H9 (cell line): ENCODE measurements at regions not wholly inside any gene's neighbourhood (a gene's known extent, or its start where the extent isn't known, plus 50 kb on each side); places are given as distances from the start of the nearest gene placed in this dataset.

Source experiments
- DNase-seq: peaks from one replicate; pipeline ENCODE4 v3.0.0-alpha.2; 2017
- H2AFZ ChIP-seq: one replicate; pipeline ENCODE4 v1.6.1; 2013; ENCODE audit warnings: mild to moderate bottlenecking, low read length, control low read depth, moderate library complexity
- H2AK5ac ChIP-seq: 2 replicates; pipeline ENCODE4 v1.6.1; 2013; ENCODE audit warnings: low read length, control low read depth, mixed read lengths; ENCODE audit not compliant: insufficient read length
- H2BK120ac ChIP-seq: one replicate; pipeline ENCODE4 v1.6.1; 2013; ENCODE audit warnings: low read depth, mild to moderate bottlenecking, low read length, control low read depth, inconsistent platforms; ENCODE audit not compliant: poor library complexity, severe bottlenecking
- H2BK12ac ChIP-seq: 2 replicates; pipeline ENCODE4 v1.6.1; 2013; ENCODE audit warnings: low read length, control low read depth, mixed read lengths, low read depth; ENCODE audit not compliant: insufficient read length
- H2BK15ac ChIP-seq: 2 replicates; pipeline ENCODE4 v1.6.1; 2013; ENCODE audit warnings: low read depth, low read length, control low read depth
- H2BK20ac ChIP-seq: one replicate; pipeline ENCODE4 v1.6.1; 2013; ENCODE audit warnings: low read depth, mild to moderate bottlenecking, low read length, control low read depth, inconsistent platforms; ENCODE audit not compliant: poor library complexity, severe bottlenecking
- H2BK5ac ChIP-seq: 2 replicates; pipeline ENCODE4 v1.6.1; 2013; ENCODE audit warnings: low read length, control low read depth, mixed read lengths; ENCODE audit not compliant: insufficient read length
- H3K14ac ChIP-seq: 2 replicates; pipeline ENCODE4 v1.6.1; 2013; ENCODE audit warnings: low read length, control low read depth; ENCODE audit not compliant: insufficient read depth
- H3K18ac ChIP-seq: 2 replicates; pipeline ENCODE4 v1.6.1; 2013; ENCODE audit warnings: low read depth, mild to moderate bottlenecking, mixed read lengths, low read length, control low read depth; ENCODE audit not compliant: insufficient read length
- H3K23ac ChIP-seq: 2 replicates; pipeline ENCODE4 v1.6.1; 2013; ENCODE audit warnings: low read length, control low read depth, mixed read lengths, low read depth; ENCODE audit not compliant: insufficient read length
- H3K23me2 ChIP-seq: 2 replicates; pipeline ENCODE4 v1.6.1; 2013; ENCODE audit warnings: low read depth, mild to moderate bottlenecking, mixed read lengths, low read length, control low read depth; ENCODE audit not compliant: insufficient read length, poor library complexity, severe bottlenecking
- H3K27ac ChIP-seq: 2 replicates; pipeline ENCODE4 v1.5.1; 2013; ENCODE audit warnings: low read length, control low read depth, mixed read lengths, low read depth; ENCODE audit not compliant: insufficient read length
- H3K27me3 ChIP-seq: 2 replicates; pipeline ENCODE4 v1.6.1; 2013; ENCODE audit warnings: low read length, control low read depth, inconsistent platforms; ENCODE audit not compliant: insufficient read depth
- H3K4ac ChIP-seq: 2 replicates; pipeline ENCODE4 v1.6.1; 2013; ENCODE audit warnings: low read depth, mild to moderate bottlenecking, control low read depth, inconsistent platforms, low read length, moderate library complexity
- H3K4me1 ChIP-seq: 2 replicates; pipeline ENCODE4 v1.6.1; 2013; ENCODE audit warnings: low read length, control low read depth, inconsistent platforms; ENCODE audit not compliant: insufficient read depth
- H3K4me2 ChIP-seq: 2 replicates; pipeline ENCODE4 v1.6.1; 2013; ENCODE audit warnings: low read length, control low read depth, mixed read lengths; ENCODE audit not compliant: insufficient read length, insufficient read depth
- H3K56ac ChIP-seq: 2 replicates; pipeline ENCODE4 v1.6.1; 2013; ENCODE audit warnings: low read depth, mild to moderate bottlenecking, mixed read lengths, low read length, control low read depth; ENCODE audit not compliant: insufficient read length
- H3K79me1 ChIP-seq: 2 replicates; pipeline ENCODE4 v1.6.1; 2013; ENCODE audit warnings: low read depth, mild to moderate bottlenecking, moderate library complexity, low read length, control low read depth, inconsistent platforms; ENCODE audit not compliant: insufficient read depth, poor library complexity, severe bottlenecking
- H3K79me2 ChIP-seq: 2 replicates; pipeline ENCODE4 v1.6.1; 2013; ENCODE audit warnings: low read length, control low read depth, inconsistent platforms; ENCODE audit not compliant: insufficient read depth
- H3K9ac ChIP-seq: 2 replicates; pipeline ENCODE4 v1.6.1; 2013; ENCODE audit warnings: low read length, control low read depth, mixed read lengths; ENCODE audit not compliant: insufficient read length; ENCODE audit errors: extremely low read depth
- H3K9me3 ChIP-seq: one replicate; pipeline ENCODE4 v1.6.1; 2013; ENCODE audit warnings: low read depth, low read length, inconsistent platforms; ENCODE audit not compliant: control insufficient read depth
- H3T11ph ChIP-seq: one replicate; pipeline ENCODE4 v1.6.1; 2013; ENCODE audit warnings: mild to moderate bottlenecking, low read length, control low read depth, inconsistent platforms
- H4K20me1 ChIP-seq: one replicate; pipeline ENCODE4 v1.6.1; 2013; ENCODE audit not compliant: control insufficient read depth, insufficient read length, insufficient read depth
- H4K5ac ChIP-seq: 2 replicates; pipeline ENCODE4 v1.6.1; 2013; ENCODE audit warnings: low read depth, mild to moderate bottlenecking, mixed read lengths, low read length, control low read depth; ENCODE audit not compliant: insufficient read length
- H4K8ac ChIP-seq: replicated peaks from 2 replicates; pipeline ENCODE4 v1.6.1; 2013; ENCODE audit warnings: low read length, control low read depth, mixed read lengths, low read depth; ENCODE audit not compliant: insufficient read length
- H4K91ac ChIP-seq: 2 replicates; pipeline ENCODE4 v1.6.1; 2013; ENCODE audit warnings: low read depth, mild to moderate bottlenecking, moderate library complexity, mixed read lengths, low read length, control low read depth; ENCODE audit not compliant: insufficient read length
- H3K27ac Mint-ChIP-seq, 3 experiments: 2 replicates in 2 of 3; 3 replicates in 1 of 3; pipeline ENCODE4 v1.8.0; 2020 to 2021; ENCODE audit warnings: mixed read lengths in 3 of 3, mild to moderate bottlenecking in 1 of 3, moderate library complexity in 1 of 3
- H3K27me3 Mint-ChIP-seq: 2 replicates; pipeline ENCODE4 v1.8.0; 2021; ENCODE audit warnings: low read depth, mild to moderate bottlenecking, moderate library complexity, mixed read lengths
- H3K36me3 Mint-ChIP-seq, 3 experiments: 2 replicates in 2 of 3; 3 replicates in 1 of 3; pipeline ENCODE4 v1.8.0; 2020 to 2021; ENCODE audit warnings: low read depth in 3 of 3, mixed read lengths in 3 of 3; ENCODE audit not compliant: insufficient read depth in 1 of 3
- H3K4me1 Mint-ChIP-seq, 2 experiments: 2 replicates each; pipeline ENCODE4 v1.8.0; 2020; ENCODE audit warnings: mixed read lengths in 2 of 2
- H3K4me3 Mint-ChIP-seq, 2 experiments: 2 replicates in 1 of 2; 3 replicates in 1 of 2; pipeline ENCODE4 v1.8.0; 2020 to 2021; ENCODE audit warnings: mild to moderate bottlenecking in 2 of 2, mixed read lengths in 2 of 2, moderate library complexity in 1 of 2
- H3K9me3 Mint-ChIP-seq, 2 experiments: 2 replicates in 1 of 2; 3 replicates in 1 of 2; pipeline ENCODE4 v1.8.0; 2020; ENCODE audit warnings: mild to moderate bottlenecking in 2 of 2, mixed read lengths in 2 of 2, moderate library complexity in 1 of 2
- CTCF ChIP-seq: fragments of 200-600 bp; sonication (generic); conservative IDR thresholded peaks from 3 replicates; pipeline ENCODE4 v1.8.0; 2021; ENCODE audit warnings: antibody characterized with exemption, mild to moderate bottlenecking
- WGBS: extraction: QIAGEN DNeasy Blood & Tissue Kit; methylation state at CpG from one replicate; pipeline ENCODE4 v1.1.7; 2013; ENCODE audit warnings: missing lambda C conversion rate, low lambda C conversion rate, mixed read lengths; ENCODE audit not compliant: insufficient read length; ENCODE audit errors: extremely low coverage; 5-methylcytosine and 5-hydroxymethylcytosine counted together

- Histone ChIP-seq H3K79me1 (no peaks in the 10 kb centered on the region), H2BK120ac (no peak overlapping the region), H3T11ph (no peak overlapping the region), H4K20me1 (no peaks in the 10 kb centered on the region), H3K23me2 (no peaks in the 10 kb centered on the region), H4K91ac (no peak overlapping the region), H3K27me3 (no peaks in the 10 kb centered on the region), H3K23ac (no peak overlapping the region), H4K8ac (no peak overlapping the region), H3K18ac (no peak overlapping the region), H2BK20ac (no peak overlapping the region), H3K4me1 (no peaks in the 10 kb centered on the region), H3K9me3 (no peaks in the 10 kb centered on the region), H3K4me2 (no peak overlapping the region), H3K27ac (no peak overlapping the region), H3K14ac (no peak overlapping the region), H3K9ac (no peak overlapping the region), H3K79me2 (no peaks in the 10 kb centered on the region), H3K4ac (no peak overlapping the region), H2BK5ac (no peak overlapping the region), H2BK15ac (no peak overlapping the region), H2AFZ (no peak overlapping the region), H4K5ac (no peak overlapping the region), H3K56ac (no peak overlapping the region), H2BK12ac (no peak overlapping the region), H2AK5ac (no peak overlapping the region)
- no peak for TF ChIP-seq CTCF
- H3K36me3 Mint-ChIP-seq = peaks cover 6 to 13% (median 12%) of the 10 kb centered on the region in 3 experiments; a peak in 6 of 7 replicates
- DNase-seq = no peak
- H3K9me3 Mint-ChIP-seq = peaks cover 12 to 25% of the 10 kb centered on the region in 2 experiments
- no CpG with 5 or more reads among the region's 10 CpGs for WGBS
- no peak overlapping the region for H3K4me3 Mint-ChIP-seq
- no peak overlapping the region; a peak in 1 of 7 replicates for H3K27ac Mint-ChIP-seq
- H3K27me3 Mint-ChIP-seq = no peaks in the 10 kb centered on the region
- H3K4me1 Mint-ChIP-seq = no peaks in the 10 kb centered on the region
These were observed 304.1 kb upstream of the FAM98A start for GRCh38 chr2:33903215-33903614.
